ENCODE measurements at regions not wholly inside any gene's neighbourhood (a gene's known extent, or its start where the extent isn't known, plus 50 kb on each side); places are given as distances from the start of the nearest gene placed in this dataset.

DNA sequence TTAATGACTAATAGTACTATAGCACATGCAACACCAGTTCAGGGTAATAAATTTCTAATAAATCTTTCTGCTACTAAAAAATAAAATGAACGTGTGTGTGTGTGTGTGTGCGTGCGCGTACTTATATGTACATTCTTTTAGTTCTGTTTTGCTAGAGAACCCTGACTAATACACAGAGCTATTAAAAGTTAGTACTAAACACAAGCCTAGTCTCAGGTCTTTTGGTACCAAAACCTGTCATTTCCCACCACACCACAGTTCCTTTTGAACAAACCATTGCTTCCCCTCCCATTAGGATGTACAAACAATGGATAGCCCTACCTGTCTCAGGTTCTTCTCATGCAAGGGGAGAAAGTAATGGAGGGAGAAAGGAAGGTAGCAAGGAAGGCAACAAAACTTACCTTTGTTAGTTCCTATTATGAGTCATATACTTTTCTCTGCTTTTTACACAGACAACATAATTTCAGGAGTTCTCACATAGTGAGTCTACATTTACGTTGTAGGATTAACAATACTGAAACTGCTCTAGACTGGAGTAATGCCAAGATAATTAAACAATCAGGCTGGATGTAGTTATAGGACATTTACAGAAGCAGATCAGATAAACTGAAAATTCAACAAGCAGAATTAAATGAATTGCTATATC, 427.2 kb downstream of the KCNJ3 start:
- CTCF ChIA-PET = no interaction called here
- DNase-seq (ENCODE audit: extremely low spot score) = no peak
- no peak for TF ChIP-seq SUZ12 (IDR thresholded peaks at IDR 0.05)
- TF ChIP-seq NFRKB (IDR thresholded peaks at IDR 0.05) = no peak
- TF ChIP-seq TARDBP (IDR thresholded peaks at IDR 0.05) = no peak
- TF ChIP-seq, protein P1, sequence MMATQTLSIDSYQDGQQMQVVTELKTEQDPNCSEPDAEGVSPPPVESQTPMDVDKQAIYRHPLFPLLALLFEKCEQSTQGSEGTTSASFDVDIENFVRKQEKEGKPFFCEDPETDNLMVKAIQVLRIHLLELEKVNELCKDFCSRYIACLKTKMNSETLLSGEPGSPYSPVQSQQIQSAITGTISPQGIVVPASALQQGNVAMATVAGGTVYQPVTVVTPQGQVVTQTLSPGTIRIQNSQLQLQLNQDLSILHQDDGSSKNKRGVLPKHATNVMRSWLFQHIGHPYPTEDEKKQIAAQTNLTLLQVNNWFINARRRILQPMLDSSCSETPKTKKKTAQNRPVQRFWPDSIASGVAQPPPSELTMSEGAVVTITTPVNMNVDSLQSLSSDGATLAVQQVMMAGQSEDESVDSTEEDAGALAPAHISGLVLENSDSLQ (IDR thresholded peaks at IDR 0.05) = no peak
- POLR2A ChIA-PET = no interaction called here

DNA sequence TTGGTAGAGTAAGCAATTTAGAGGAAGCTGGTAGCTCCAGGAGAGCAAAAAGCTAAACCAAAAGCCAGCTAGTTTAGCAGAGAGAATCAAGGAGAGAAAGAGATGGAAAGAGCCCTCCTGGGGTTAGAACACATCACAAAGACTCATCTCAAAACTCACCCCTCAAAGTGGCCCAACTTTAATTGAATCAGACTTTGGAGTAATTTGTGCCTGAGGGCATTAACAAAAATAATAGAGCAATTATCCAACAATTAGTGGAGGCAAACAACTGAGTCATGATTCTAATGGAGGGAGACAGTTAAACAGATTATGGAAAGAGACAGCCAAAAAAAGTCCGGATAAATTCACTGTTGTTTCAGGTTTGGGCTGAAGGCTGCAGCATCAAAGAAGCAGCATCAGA, 417.4 kb downstream of the KCNJ3 start:
- DNase-seq (ENCODE audit: extremely low spot score) = no peak
- POLR2A ChIA-PET = no interaction called here
- no peak for TF ChIP-seq FOXM1 (IDR thresholded peaks at IDR 0.05; ENCODE audit: borderline replicate concordance)
- TF ChIP-seq HDGF (IDR thresholded peaks at IDR 0.05; ENCODE audit: borderline replicate concordance) = no peak
- TF ChIP-seq SP1 (IDR thresholded peaks at IDR 0.05) = no peak
- TF ChIP-seq ARNT (IDR thresholded peaks at IDR 0.05) = no peak
- TF ChIP-seq FOXA1 (IDR thresholded peaks at IDR 0.05) = no peak
- TF ChIP-seq ZNF384 (IDR thresholded peaks at IDR 0.05) = no peak
- CTCF ChIA-PET = no interaction called here

- TF ChIP-seq CTBP1 (IDR thresholded peaks at IDR 0.05; ENCODE audit: borderline replicate concordance) (no peak), ELF4 (IDR thresholded peaks at IDR 0.05) (no peak), SUZ12 (IDR thresholded peaks at IDR 0.05) (no peak), FOXA1 (IDR thresholded peaks at IDR 0.05) (no peak), LEF1 (IDR thresholded peaks at IDR 0.05; ENCODE audit: borderline replicate concordance) (no peak), NFRKB (IDR thresholded peaks at IDR 0.05) (no peak), TARDBP (IDR thresholded peaks at IDR 0.05) (no peak), HDGF (IDR thresholded peaks at IDR 0.05; ENCODE audit: borderline replicate concordance) (no peak), FOXM1 (IDR thresholded peaks at IDR 0.05; ENCODE audit: borderline replicate concordance) (no peak), ZNF384 (IDR thresholded peaks at IDR 0.05) (no peak)
- ChIA-PET CTCF (no interaction called here), POLR2A (no interaction called here)
- no peak for DNase-seq (ENCODE audit: extremely low spot score)
Observed at GRCh38 chr2:155111070-155111469, 412.6 kb downstream of the KCNJ3 start.

DNA sequence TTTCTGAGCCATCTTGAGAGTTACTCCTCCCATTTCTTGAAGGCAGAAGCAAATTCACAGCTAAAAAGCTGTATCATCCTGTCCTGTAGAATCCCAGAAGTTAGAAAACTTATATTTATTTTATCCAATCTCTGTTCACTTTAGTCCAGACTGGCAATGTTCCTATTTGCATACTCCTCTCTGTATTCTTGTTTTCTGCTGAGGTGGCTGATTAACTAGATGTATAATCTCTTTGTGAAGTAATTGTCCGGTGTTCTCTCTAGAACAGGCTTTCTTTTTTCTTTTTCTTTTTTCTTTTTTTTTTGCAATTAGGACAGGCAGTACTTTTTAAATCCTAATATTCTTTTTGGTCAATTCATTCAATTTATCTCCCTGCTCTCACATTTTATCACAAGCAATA, 411.0 kb downstream of the KCNJ3 start:
- POLR2A ChIA-PET = no interaction called here
- no peak for DNase-seq (ENCODE audit: extremely low spot score)
- CTCF ChIA-PET = no interaction called here
- TF ChIP-seq L3MBTL2 (conservative IDR thresholded peaks at IDR 0.05) (no peak), SUZ12 (IDR thresholded peaks at IDR 0.05) (no peak), FOXM1 (IDR thresholded peaks at IDR 0.05; ENCODE audit: borderline replicate concordance) (no peak), TARDBP (IDR thresholded peaks at IDR 0.05) (no peak), FOXA1 (IDR thresholded peaks at IDR 0.05) (no peak), ARNT (IDR thresholded peaks at IDR 0.05) (no peak), FOXK2 (IDR thresholded peaks at IDR 0.05) (no peak), CTBP1 (IDR thresholded peaks at IDR 0.05; ENCODE audit: borderline replicate concordance) (no peak), NFRKB (IDR thresholded peaks at IDR 0.05) (no peak), ELF4 (IDR thresholded peaks at IDR 0.05) (no peak), SP1 (IDR thresholded peaks at IDR 0.05) (no peak), ZNF384 (IDR thresholded peaks at IDR 0.05) (no peak), BHLHE40 (IDR thresholded peaks at IDR 0.05; ENCODE audit: borderline replicate concordance) (no peak), HDGF (IDR thresholded peaks at IDR 0.05; ENCODE audit: borderline replicate concordance) (no peak), LEF1 (IDR thresholded peaks at IDR 0.05; ENCODE audit: borderline replicate concordance) (no peak)
- TF ChIP-seq, protein P1 (IDR thresholded peaks at IDR 0.05) = no peak

DNA sequence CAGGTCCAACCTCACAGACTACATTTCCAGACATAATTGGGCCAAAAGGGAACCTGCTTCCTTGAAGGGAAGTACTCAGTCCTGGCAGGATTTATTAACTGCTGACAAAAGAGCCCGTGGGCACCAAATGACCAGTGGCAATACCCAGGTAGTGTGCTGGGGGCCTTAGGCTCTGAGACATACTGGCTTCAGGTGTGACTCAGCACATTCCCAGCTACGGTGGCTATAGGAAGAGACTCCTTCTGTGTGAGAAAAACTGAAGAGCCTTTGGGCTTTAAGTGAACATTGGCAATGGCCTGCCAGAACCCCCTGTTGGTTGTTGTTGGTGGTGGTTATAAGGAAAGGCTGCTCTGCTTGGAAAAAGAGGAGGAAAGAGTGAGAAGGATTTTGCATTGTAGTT, 401.8 kb downstream of the KCNJ3 start:
- POLR2A ChIA-PET = no interaction called here
- TF ChIP-seq ELF4 (IDR thresholded peaks at IDR 0.05) (no peak), BHLHE40 (IDR thresholded peaks at IDR 0.05; ENCODE audit: borderline replicate concordance) (no peak), CTBP1 (IDR thresholded peaks at IDR 0.05; ENCODE audit: borderline replicate concordance) (no peak), NFRKB (IDR thresholded peaks at IDR 0.05) (no peak), ZNF384 (IDR thresholded peaks at IDR 0.05) (no peak), FOXM1 (IDR thresholded peaks at IDR 0.05; ENCODE audit: borderline replicate concordance) (no peak), SUZ12 (IDR thresholded peaks at IDR 0.05) (no peak), L3MBTL2 (conservative IDR thresholded peaks at IDR 0.05) (no peak), LEF1 (IDR thresholded peaks at IDR 0.05; ENCODE audit: borderline replicate concordance) (no peak), FOXK2 (IDR thresholded peaks at IDR 0.05) (no peak), HDGF (IDR thresholded peaks at IDR 0.05; ENCODE audit: borderline replicate concordance) (no peak), SP1 (IDR thresholded peaks at IDR 0.05) (no peak), ARNT (IDR thresholded peaks at IDR 0.05) (no peak), TARDBP (IDR thresholded peaks at IDR 0.05) (no peak)
- TF ChIP-seq, protein P1 (IDR thresholded peaks at IDR 0.05) = no peak
- DNase-seq (ENCODE audit: extremely low spot score) = no peak
- CTCF ChIA-PET = no interaction called here

DNA sequence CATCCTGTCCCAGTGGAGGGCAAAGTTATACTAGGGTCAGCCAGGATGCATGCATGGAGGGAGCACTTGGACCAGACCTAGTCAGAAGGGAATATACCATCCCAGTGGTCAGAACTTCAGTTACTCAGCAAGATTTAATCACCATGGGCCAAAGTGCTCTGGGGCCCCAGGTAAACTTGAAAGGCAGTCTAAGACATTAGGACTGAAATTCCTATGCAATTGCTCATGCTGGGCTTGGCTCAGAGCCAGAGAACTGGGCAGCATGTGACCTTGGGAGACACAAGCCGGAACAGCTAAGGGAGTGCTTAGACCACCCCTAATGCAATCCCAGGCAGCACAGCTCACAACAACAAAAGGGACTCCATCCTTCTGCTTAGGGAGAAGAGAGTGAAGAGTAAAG, 401.3 kb downstream of the KCNJ3 start:
- TF ChIP-seq SP1 (IDR thresholded peaks at IDR 0.05) (no peak), FOXM1 (IDR thresholded peaks at IDR 0.05; ENCODE audit: borderline replicate concordance) (no peak), LEF1 (IDR thresholded peaks at IDR 0.05; ENCODE audit: borderline replicate concordance) (no peak), SUZ12 (IDR thresholded peaks at IDR 0.05) (no peak), BHLHE40 (IDR thresholded peaks at IDR 0.05; ENCODE audit: borderline replicate concordance) (no peak), HDGF (IDR thresholded peaks at IDR 0.05; ENCODE audit: borderline replicate concordance) (no peak), L3MBTL2 (conservative IDR thresholded peaks at IDR 0.05) (no peak), ARNT (IDR thresholded peaks at IDR 0.05) (no peak), FOXK2 (IDR thresholded peaks at IDR 0.05) (no peak), CTBP1 (IDR thresholded peaks at IDR 0.05; ENCODE audit: borderline replicate concordance) (no peak)
- POLR2A ChIA-PET = no interaction called here
- CTCF ChIA-PET = no interaction called here
- no peak for DNase-seq (ENCODE audit: extremely low spot score)
